HEK293 (cell line): ENCODE measurements at regions not wholly inside any gene's neighbourhood (a gene's known extent, or its start where the extent isn't known, plus 50 kb on each side); places are given as distances from the start of the nearest gene placed in this dataset.

ENCODE experiments used
- CTCF ChIA-PET: fragments of 350-600 bp; formaldehyde crosslinking; extraction: SDS; loops from one replicate; lab custom pipeline; 2021; ENCODE audit warnings: antibody characterized with exemption; lab: Yijun Ruan, JAX
- POLR2A ChIA-PET: fragments of 300-600 bp; formaldehyde crosslinking; extraction: SDS; loops from one replicate; lab custom pipeline; 2020; ENCODE audit warnings: antibody characterized with exemption, inconsistent platforms; lab: Yijun Ruan, JAX
- H3K27ac ChIP-seq: fragments of 200-500 bp; sonication (Bioruptor generic); 2 replicates; pipeline ENCODE4 v1.5.1; 2014; ENCODE audit warnings: low read depth, low read length, control low read depth, inconsistent platforms; ENCODE audit errors: extremely low read depth
- H3K36me3 ChIP-seq, 2 experiments: fragments of 200-500 bp in 1 of 2; sonication (Bioruptor generic) in 1 of 2; 1 replicate in 1 of 2; 2 replicates in 1 of 2; pipeline ENCODE4 v1.5.1; 2014 to 2017; ENCODE audit warnings: inconsistent platforms in 2 of 2, low read length in 2 of 2; ENCODE audit not compliant: control insufficient read depth in 2 of 2, insufficient read depth in 1 of 2
- H3K4me1 ChIP-seq: fragments of 200-500 bp; sonication (Bioruptor generic); 2 replicates; pipeline ENCODE4 v1.5.1; 2014; ENCODE audit warnings: mild to moderate bottlenecking, low read length, inconsistent platforms; ENCODE audit not compliant: control insufficient read depth, insufficient read depth
- H3K4me3 ChIP-seq: 2 replicates; pipeline ENCODE4 v1.5.1; 2011; ENCODE audit warnings: low read depth, mild to moderate bottlenecking, control low read depth, low read length, moderate library complexity
- H3K9me3 ChIP-seq: fragments of 200-500 bp; sonication (Bioruptor generic); 2 replicates; pipeline ENCODE4 v1.5.1; 2014; ENCODE audit warnings: low read depth, low read length, inconsistent platforms; ENCODE audit not compliant: control insufficient read depth, insufficient read depth
- BCL6B ChIP-seq: fragments of 450-650 bp; formaldehyde crosslinking; IDR thresholded peaks from 2 replicates; pipeline ENCODE4 v1.5.1; 2017; ENCODE audit warnings: missing biosample characterization, missing genetic modification characterization
- GLI4 ChIP-seq: fragments of 450-650 bp; formaldehyde crosslinking; IDR thresholded peaks from 2 replicates; pipeline ENCODE4 v1.5.1; 2016; ENCODE audit warnings: missing biosample characterization, missing genetic modification characterization
- KLF16 ChIP-seq: fragments of 450-650 bp; formaldehyde crosslinking; IDR thresholded peaks from 2 replicates; pipeline ENCODE4 v1.5.1; 2017; ENCODE audit warnings: missing biosample characterization, missing genetic modification characterization
- OVOL3 ChIP-seq: fragments of 450-650 bp; formaldehyde crosslinking; IDR thresholded peaks from 2 replicates; pipeline ENCODE4 v1.5.1; 2016; ENCODE audit warnings: missing biosample characterization, missing genetic modification characterization
- PRDM4 ChIP-seq: fragments of 450-650 bp; formaldehyde crosslinking; IDR thresholded peaks from 2 replicates; pipeline ENCODE4 v1.5.1; 2017; ENCODE audit warnings: missing biosample characterization, missing genetic modification characterization
- PRDM6 ChIP-seq: fragments of 450-650 bp; formaldehyde crosslinking; IDR thresholded peaks from 2 replicates; pipeline ENCODE4 v1.5.1; 2017; ENCODE audit warnings: missing biosample characterization, missing genetic modification characterization
- REPIN1 ChIP-seq: fragments of 450-650 bp; formaldehyde crosslinking; IDR thresholded peaks from 2 replicates; pipeline ENCODE4 v1.5.1; 2017; ENCODE audit warnings: missing biosample characterization, missing genetic modification characterization, low read depth
- SP2 ChIP-seq: fragments of 450-650 bp; formaldehyde crosslinking; IDR thresholded peaks from 2 replicates; pipeline ENCODE4 v1.5.1; 2016; ENCODE audit warnings: missing biosample characterization, missing genetic modification characterization
- ZFHX2 ChIP-seq: fragments of 450-650 bp; formaldehyde crosslinking; conservative IDR thresholded peaks from 2 replicates; pipeline ENCODE4 v1.5.1; 2016; ENCODE audit warnings: missing biosample characterization, missing genetic modification characterization
- ZNF114 ChIP-seq: fragments of 450-650 bp; formaldehyde crosslinking; IDR thresholded peaks from 2 replicates; pipeline ENCODE4 v1.5.0; 2017; ENCODE audit warnings: missing biosample characterization, missing genetic modification characterization
- ZNF146 ChIP-seq: fragments of 450-650 bp; formaldehyde crosslinking; IDR thresholded peaks from 2 replicates; pipeline ENCODE4 v1.5.1; 2016; ENCODE audit warnings: missing biosample characterization, missing genetic modification characterization
- ZNF174 ChIP-seq: fragments of 450-650 bp; formaldehyde crosslinking; IDR thresholded peaks from 2 replicates; pipeline ENCODE4 v1.5.0; 2017; ENCODE audit warnings: missing biosample characterization, mild to moderate bottlenecking, missing genetic modification characterization
- ZNF175 ChIP-seq: fragments of 450-650 bp; formaldehyde crosslinking; IDR thresholded peaks from 2 replicates; pipeline ENCODE4 v1.5.1; 2016; ENCODE audit warnings: missing biosample characterization, missing genetic modification characterization
- ZNF18 ChIP-seq: fragments of 450-650 bp; formaldehyde crosslinking; IDR thresholded peaks from 2 replicates; pipeline ENCODE4 v1.5.1; 2016; ENCODE audit warnings: missing biosample characterization, missing genetic modification characterization
- ZNF184 ChIP-seq: fragments of 450-650 bp; IDR thresholded peaks from 2 replicates; pipeline ENCODE4 v1.5.1; 2018; ENCODE audit warnings: missing biosample characterization, mild to moderate bottlenecking, missing genetic modification characterization
- ZNF239 ChIP-seq: fragments of 450-650 bp; formaldehyde crosslinking; IDR thresholded peaks from 2 replicates; pipeline ENCODE4 v1.5.1; 2016; ENCODE audit warnings: missing biosample characterization, missing genetic modification characterization
- ZNF501 ChIP-seq: fragments of 450-650 bp; formaldehyde crosslinking; IDR thresholded peaks from 2 replicates; pipeline ENCODE4 v1.5.1; 2016; ENCODE audit warnings: missing biosample characterization, missing genetic modification characterization
- ZNF561 ChIP-seq: fragments of 450-650 bp; IDR thresholded peaks from 2 replicates; pipeline ENCODE4 v1.5.1; 2018; ENCODE audit warnings: missing biosample characterization, missing genetic modification characterization, borderline replicate concordance
- ZNF571 ChIP-seq: fragments of 450-650 bp; formaldehyde crosslinking; IDR thresholded peaks from 2 replicates; pipeline ENCODE4 v1.5.0; 2017; ENCODE audit warnings: missing biosample characterization, missing genetic modification characterization
- ZNF658 ChIP-seq: fragments of 450-650 bp; formaldehyde crosslinking; IDR thresholded peaks from 2 replicates; pipeline ENCODE4; 2016; ENCODE audit warnings: missing biosample characterization, missing genetic modification characterization
- ZNF664 ChIP-seq: fragments of 450-650 bp; formaldehyde crosslinking; IDR thresholded peaks from 2 replicates; pipeline ENCODE4 v1.5.1; 2016; ENCODE audit warnings: missing biosample characterization, missing genetic modification characterization
- ZNF776 ChIP-seq: fragments of 450-650 bp; formaldehyde crosslinking; IDR thresholded peaks from 2 replicates; pipeline ENCODE4 v1.5.0; 2017; ENCODE audit warnings: missing biosample characterization, missing genetic modification characterization, borderline replicate concordance
- ZNF830 ChIP-seq: fragments of 450-650 bp; IDR thresholded peaks from 2 replicates; pipeline ENCODE4 v1.5.0; 2018; ENCODE audit warnings: missing biosample characterization, missing genetic modification characterization, low read depth, mild to moderate bottlenecking, moderate library complexity
- ZNF837 ChIP-seq: fragments of 450-650 bp; formaldehyde crosslinking; IDR thresholded peaks from 2 replicates; pipeline ENCODE4 v1.5.1; 2016; ENCODE audit warnings: missing biosample characterization, missing genetic modification characterization
- ZXDB ChIP-seq: fragments of 450-650 bp; formaldehyde crosslinking; IDR thresholded peaks from 2 replicates; pipeline ENCODE4 v1.5.1; 2016; ENCODE audit warnings: missing biosample characterization, missing genetic modification characterization

GRCh38 chr1:164951508-164951907 lies 392.5 kb downstream of the PBX1 start (continued):
- no peak for TF ChIP-seq ZNF146 (tag by site-specific recombination)

GRCh38 chr1:164950541-164950986 lies 391.6 kb downstream of the PBX1 start:
- Histone ChIP-seq H3K36me3 (no peaks in the 10 kb centered on the region), H3K27ac (no peak overlapping the region), H3K4me1 (no peaks in the 10 kb centered on the region), H3K4me3 (no peak overlapping the region), H3K9me3 (no peaks in the 10 kb centered on the region)
- ChIA-PET POLR2A (no interaction called here), CTCF (interaction anchor here (0.6 kb wide), 1 partner anchor 147 kb away, joined by 4 read pairs; no protein-coding TSS in a partner anchor)
- TF ChIP-seq ZNF174 (tag by site-specific recombination) (no peak), ZNF571 (tag by site-specific recombination) (no peak), ZNF175 (no peak), PRDM4 (tag by site-specific recombination) (no peak), ZNF776 (tag by site-specific recombination) (no peak), ZNF501 (tag by site-specific recombination) (no peak), OVOL3 (no peak), GLI4 (tag by site-specific recombination) (no peak), ZNF664 (tag by site-specific recombination) (no peak), KLF16 (tag by site-specific recombination) (no peak), ZNF658 (tag by site-specific recombination) (no peak), ZNF837 (tag by site-specific recombination) (no peak), SP2 (tag by site-specific recombination) (no peak), REPIN1 (no peak), ZNF239 (tag by site-specific recombination) (no peak)

- TF ChIP-seq ZNF561 (tag by site-specific recombination) (no peak), BCL6B (tag by site-specific recombination) (no peak), ZNF18 (tag by site-specific recombination) (no peak), ZNF776 (tag by site-specific recombination) (no peak), ZXDB (no peak), ZFHX2 (no peak), ZNF184 (tag by site-specific recombination) (no peak), ZNF114 (tag by site-specific recombination) (no peak), GLI4 (tag by site-specific recombination) (no peak), PRDM6 (tag by site-specific recombination) (no peak), ZNF830 (no peak), SP2 (tag by site-specific recombination) (no peak)
- H3K4me1 ChIP-seq: no peaks in the 10 kb centered on the region
- POLR2A ChIA-PET: no interaction called here
- H3K36me3 ChIP-seq: no peaks in the 10 kb centered on the region
- no peak overlapping the region for H3K27ac ChIP-seq
- no peaks in the 10 kb centered on the region for H3K9me3 ChIP-seq
- H3K4me3 ChIP-seq: no peak overlapping the region
- CTCF ChIA-PET: interaction anchor here (0.6 kb wide), 1 partner anchor 147 kb away, joined by 4 read pairs; no protein-coding TSS in a partner anchor
These were observed 390.9 kb downstream of the PBX1 start for GRCh38 chr1:164949771-164950471.
